ENCODE measurements at regions not wholly inside any gene's neighbourhood (a gene's known extent, or its start where the extent isn't known, plus 50 kb on each side); places are given as distances from the start of the nearest gene placed in this dataset.

DNA sequence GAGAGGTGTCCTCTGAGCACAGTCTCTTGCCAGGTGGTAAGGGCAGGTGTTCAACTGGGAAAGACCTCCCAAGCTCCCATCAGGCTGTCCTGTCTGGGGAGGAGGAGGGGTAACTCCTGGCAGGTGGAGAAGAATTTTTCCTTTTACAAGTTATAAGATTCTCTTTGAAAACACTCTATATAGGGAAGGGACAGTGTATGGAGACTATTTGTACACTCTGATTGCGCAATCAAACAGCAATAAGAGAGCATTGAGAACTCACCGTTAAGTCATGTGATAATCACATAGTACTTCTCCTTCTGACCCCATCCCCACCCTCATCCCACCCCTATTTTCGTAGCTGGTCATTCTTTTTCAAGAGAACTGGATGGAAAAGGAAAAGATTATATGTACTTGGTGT lies 179.3 kb upstream of the ZNF644 start:
- Histone ChIP-seq H3K27me3 (ENCODE audit: control insufficient read depth in 2 of 2, insufficient read depth in 2 of 2, low read length in 2 of 2) (no peaks in the 10 kb centered on the region), H3K9ac (ENCODE audit: insufficient read depth, low read length, poor library complexity, severe bottlenecking) (no peak overlapping the region), H3K4me3 (replicated peaks in 1 of 3; ENCODE audit: low read depth in 2 of 3, low read length in 3 of 3) (no peak overlapping the region), H3K9me3 (replicated peaks in 1 of 2; ENCODE audit: control insufficient read depth in 1 of 2, insufficient read depth in 1 of 2, low read length in 2 of 2) (no peaks in the 10 kb centered on the region), H3K79me2 (ENCODE audit: insufficient read depth, low read length) (no peaks in the 10 kb centered on the region), H3K36me3 (replicated peaks in 1 of 2; ENCODE audit: control insufficient read depth in 1 of 2, insufficient read depth in 2 of 2, low read length in 2 of 2) (no peaks in the 10 kb centered on the region), H2AFZ (ENCODE audit: insufficient read depth, low read depth, low read length, poor library complexity, severe bottlenecking) (no peak overlapping the region), H4K20me1 (ENCODE audit: insufficient read depth, low read length) (no peaks in the 10 kb centered on the region), H3K27ac (ENCODE audit: low read depth in 1 of 2, low read length in 2 of 2) (no peak overlapping the region), H3K4me2 (replicated peaks; ENCODE audit: extremely low read depth, low read length, poor library complexity, severe bottlenecking) (no peak overlapping the region), H3K4me1 (ENCODE audit: control insufficient read depth in 1 of 2, insufficient read depth in 2 of 2, low read length in 2 of 2) (peaks cover 5 to 7% of the 10 kb centered on the region in 2 donors)
- intact Hi-C loops (cut with micrococcal nuclease), result no loop called here
- no CpG with 5 or more reads among the region's 3 CpGs for WGBS (ENCODE audit: insufficient coverage)
- TF ChIP-seq, protein P1, sequence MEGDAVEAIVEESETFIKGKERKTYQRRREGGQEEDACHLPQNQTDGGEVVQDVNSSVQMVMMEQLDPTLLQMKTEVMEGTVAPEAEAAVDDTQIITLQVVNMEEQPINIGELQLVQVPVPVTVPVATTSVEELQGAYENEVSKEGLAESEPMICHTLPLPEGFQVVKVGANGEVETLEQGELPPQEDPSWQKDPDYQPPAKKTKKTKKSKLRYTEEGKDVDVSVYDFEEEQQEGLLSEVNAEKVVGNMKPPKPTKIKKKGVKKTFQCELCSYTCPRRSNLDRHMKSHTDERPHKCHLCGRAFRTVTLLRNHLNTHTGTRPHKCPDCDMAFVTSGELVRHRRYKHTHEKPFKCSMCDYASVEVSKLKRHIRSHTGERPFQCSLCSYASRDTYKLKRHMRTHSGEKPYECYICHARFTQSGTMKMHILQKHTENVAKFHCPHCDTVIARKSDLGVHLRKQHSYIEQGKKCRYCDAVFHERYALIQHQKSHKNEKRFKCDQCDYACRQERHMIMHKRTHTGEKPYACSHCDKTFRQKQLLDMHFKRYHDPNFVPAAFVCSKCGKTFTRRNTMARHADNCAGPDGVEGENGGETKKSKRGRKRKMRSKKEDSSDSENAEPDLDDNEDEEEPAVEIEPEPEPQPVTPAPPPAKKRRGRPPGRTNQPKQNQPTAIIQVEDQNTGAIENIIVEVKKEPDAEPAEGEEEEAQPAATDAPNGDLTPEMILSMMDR (IDR thresholded peaks at IDR 0.05), result no peak
- peaks cover 0 to 3% (median 0%) of the 10 kb centered on the region in 7 donors for H3K9me3 Mint-ChIP-seq
- H3K4me3 Mint-ChIP-seq, result no peak overlapping the region
- no peak overlapping the region for H3K27ac Mint-ChIP-seq
- peaks cover 3 to 5% (median 3%) of the 10 kb centered on the region in 3 donors for H3K27me3 Mint-ChIP-seq (ENCODE audit: low read depth in 3 of 3)
- no peaks in the 10 kb centered on the region for H3K36me3 Mint-ChIP-seq
- H3K4me1 Mint-ChIP-seq, result peaks cover 4% of the 10 kb centered on the region
- peak in 1 of 3 donors; percentile 4 for DNase-seq

DNA sequence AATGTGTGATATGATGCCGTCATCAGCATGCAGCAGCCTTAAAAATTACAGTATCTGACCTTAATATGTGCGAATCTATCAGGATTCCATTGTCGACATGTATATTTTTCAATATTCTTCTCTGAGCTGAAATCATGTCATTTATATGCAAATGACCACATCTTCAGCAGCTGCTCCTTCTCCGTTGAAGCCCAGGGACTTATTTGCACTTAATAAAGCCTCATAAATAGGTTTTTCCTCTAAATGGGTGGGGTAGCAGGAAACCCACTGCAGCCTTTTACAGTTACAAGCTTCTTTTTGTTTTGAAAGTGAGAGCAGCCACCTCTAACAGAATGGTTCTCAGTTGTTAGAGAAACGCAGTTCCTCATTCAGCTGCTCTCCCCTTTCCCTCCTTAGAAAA lies 178.8 kb upstream of the ZNF644 start:
- Histone ChIP-seq H3K9ac (ENCODE audit: insufficient read depth, low read length, poor library complexity, severe bottlenecking) (no peak overlapping the region), H3K4me2 (replicated peaks; ENCODE audit: extremely low read depth, low read length, poor library complexity, severe bottlenecking) (no peak overlapping the region), H3K4me1 (ENCODE audit: control insufficient read depth in 1 of 2, insufficient read depth in 2 of 2, low read length in 2 of 2) (peaks cover 5 to 7% of the 10 kb centered on the region in 2 donors), H3K9me3 (replicated peaks in 1 of 2; ENCODE audit: control insufficient read depth in 1 of 2, insufficient read depth in 1 of 2, low read length in 2 of 2) (no peaks in the 10 kb centered on the region), H3K27me3 (ENCODE audit: control insufficient read depth in 2 of 2, insufficient read depth in 2 of 2, low read length in 2 of 2) (no peaks in the 10 kb centered on the region), H3K36me3 (replicated peaks in 1 of 2; ENCODE audit: control insufficient read depth in 1 of 2, insufficient read depth in 2 of 2, low read length in 2 of 2) (no peaks in the 10 kb centered on the region), H2AFZ (ENCODE audit: insufficient read depth, low read depth, low read length, poor library complexity, severe bottlenecking) (no peak overlapping the region), H3K79me2 (ENCODE audit: insufficient read depth, low read length) (no peaks in the 10 kb centered on the region), H3K27ac (ENCODE audit: low read depth in 1 of 2, low read length in 2 of 2) (no peak overlapping the region), H3K4me3 (replicated peaks in 1 of 3; ENCODE audit: low read depth in 2 of 3, low read length in 3 of 3) (no peak overlapping the region), H4K20me1 (ENCODE audit: insufficient read depth, low read length) (no peaks in the 10 kb centered on the region)
- intact Hi-C loops (cut with micrococcal nuclease), result no loop called here
- Mint-ChIP-seq H3K9me3 (peaks cover 0 to 3% (median 0%) of the 10 kb centered on the region in 7 donors), H3K4me3 (no peak overlapping the region), H3K27me3 (ENCODE audit: low read depth in 3 of 3) (peaks cover 3 to 5% (median 5%) of the 10 kb centered on the region in 3 donors), H3K4me1 (peaks cover 4% of the 10 kb centered on the region), H3K27ac (no peak overlapping the region), H3K36me3 (no peaks in the 10 kb centered on the region)
- no peak for DNase-seq
- TF ChIP-seq, protein P1 (IDR thresholded peaks at IDR 0.05), result no peak
- no CpG with 5 or more reads among the region's 5 CpGs for WGBS (ENCODE audit: insufficient coverage)
